Skeletal muscle tissue (tissue), 3 donors: ENCODE measurements at regions not wholly inside any gene's neighbourhood (a gene's known extent, or its start where the extent isn't known, plus 50 kb on each side); places are given as distances from the start of the nearest gene placed in this dataset.

ENCODE experiments used
- H3K27ac ChIP-seq: one replicate; pipeline ENCODE4 v1.7.0; 2013; ENCODE audit warnings: mild to moderate bottlenecking, low read depth, low read length, inconsistent platforms
- H3K27me3 ChIP-seq, 3 donors: one replicate each; pipeline ENCODE4 v1.7.0; 2013; ENCODE audit warnings: low read length in 3 of 3; ENCODE audit not compliant: control insufficient read depth in 3 of 3, insufficient read depth in 3 of 3
- H3K36me3 ChIP-seq, 3 donors: one replicate each; pipeline ENCODE4 v1.7.0; 2013; ENCODE audit warnings: low read length in 3 of 3; ENCODE audit not compliant: control insufficient read depth in 3 of 3, insufficient read depth in 3 of 3
- H3K4me1 ChIP-seq, 3 donors: one replicate each; pipeline ENCODE4 v1.7.0; 2013; ENCODE audit warnings: low read length in 3 of 3, mild to moderate bottlenecking in 3 of 3; ENCODE audit not compliant: control insufficient read depth in 3 of 3, insufficient read depth in 3 of 3
- H3K4me3 ChIP-seq, 3 donors: one replicate each; pipeline ENCODE4 v1.7.0; 2013; ENCODE audit warnings: low read length in 3 of 3
- H3K9ac ChIP-seq, 3 donors: one replicate each; pipeline ENCODE4 v1.7.0; 2013; ENCODE audit warnings: low read length in 3 of 3, mild to moderate bottlenecking in 3 of 3, moderate library complexity in 2 of 3, low read depth in 1 of 3
- H3K9me3 ChIP-seq, 3 donors: one replicate each; pipeline ENCODE4 v1.7.0; 2013; ENCODE audit warnings: low read length in 3 of 3; ENCODE audit not compliant: control insufficient read depth in 3 of 3
- donor health status: Osteomylitis.

- Histone ChIP-seq H3K4me1 (peaks cover 0 to 6% (median 2%) of the 10 kb centered on the region in 3 donors), H3K4me3 (no peak overlapping the region), H3K36me3 (no peaks in the 10 kb centered on the region), H3K27ac (peak overlapping the region; percentile 21), H3K27me3 (no peaks in the 10 kb centered on the region), H3K9ac (no peak overlapping the region), H3K9me3 (no peaks in the 10 kb centered on the region)
Observed at GRCh38 chr16:64417711-64418227, 704.1 kb downstream of the CDH11 start.

- Histone ChIP-seq H3K9ac (no peak overlapping the region), H3K4me1 (peaks cover 0 to 6% (median 2%) of the 10 kb centered on the region in 3 donors), H3K9me3 (no peaks in the 10 kb centered on the region), H3K4me3 (peak overlapping the region; percentile 35 to 63 (median 54)), H3K27ac (peak overlapping the region; percentile 37), H3K36me3 (no peaks in the 10 kb centered on the region), H3K27me3 (no peaks in the 10 kb centered on the region)
Observed at GRCh38 chr16:64416216-64417005, 705.5 kb downstream of the CDH11 start.

DNA sequence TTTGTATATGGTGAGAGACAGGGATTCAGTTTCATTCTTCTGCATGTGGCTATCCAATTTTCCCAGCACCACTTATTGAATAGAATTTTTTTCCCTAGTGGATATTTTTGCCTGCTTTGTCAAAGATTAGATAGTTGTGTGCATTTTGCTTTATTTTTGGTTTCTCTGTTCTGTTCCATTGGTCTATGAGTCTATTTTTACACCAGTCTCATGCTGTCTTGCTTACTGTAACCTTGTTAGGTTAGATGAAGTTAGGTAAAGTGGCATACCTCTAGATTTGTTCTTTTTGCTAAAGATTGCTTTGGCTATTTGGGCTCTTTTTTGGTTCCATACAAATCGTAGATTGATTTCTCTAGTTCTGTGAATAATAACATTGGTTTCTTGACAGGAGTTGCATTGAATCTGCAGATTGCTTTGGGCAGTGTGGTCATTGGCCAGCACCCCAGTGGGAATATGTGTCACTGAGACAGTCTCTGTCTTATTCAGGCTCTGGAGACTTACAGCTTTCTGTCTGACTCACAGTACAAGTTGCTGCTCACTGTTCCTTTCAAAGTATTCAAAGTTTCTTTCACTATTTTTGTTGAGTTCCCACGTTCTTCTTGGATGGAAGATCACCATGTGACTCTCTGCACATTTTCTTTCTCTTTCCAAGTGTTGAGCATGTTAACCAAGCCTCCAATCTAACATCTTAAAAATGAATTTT lies 709.1 kb downstream of the CDH11 start:
- no peak overlapping the region for H3K9ac ChIP-seq
- H3K9me3 ChIP-seq, result no peaks in the 10 kb centered on the region
- no peaks in the 10 kb centered on the region for H3K36me3 ChIP-seq
- H3K27me3 ChIP-seq, result no peaks in the 10 kb centered on the region
- no peak overlapping the region for H3K27ac ChIP-seq
- peaks cover 0 to 6% (median 2%) of the 10 kb centered on the region in 3 donors for H3K4me1 ChIP-seq
- no peak overlapping the region for H3K4me3 ChIP-seq

DNA sequence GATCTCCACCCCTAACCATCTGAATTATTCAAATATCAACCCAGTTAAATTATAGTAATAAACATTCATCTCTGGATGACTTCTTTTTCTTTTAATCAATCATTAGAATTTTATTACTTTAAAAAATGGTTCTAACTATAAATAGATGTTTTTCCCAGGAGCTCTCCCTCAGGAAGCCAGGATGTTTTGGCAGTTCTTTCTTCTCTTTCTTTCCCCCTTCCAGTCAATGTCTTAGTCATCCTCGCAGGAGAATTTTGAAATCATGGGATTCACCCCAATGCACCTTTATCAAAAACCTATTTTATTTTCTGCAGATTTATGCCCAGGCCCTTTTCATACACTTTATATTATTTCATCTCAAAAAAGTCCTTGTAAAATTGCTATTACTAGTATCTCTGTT lies 711.6 kb downstream of the CDH11 start:
- H3K4me1 ChIP-seq, result peaks cover 0 to 2% (median 0%) of the 10 kb centered on the region in 3 donors
- no peaks in the 10 kb centered on the region for H3K36me3 ChIP-seq
- no peaks in the 10 kb centered on the region for H3K9me3 ChIP-seq
- H3K9ac ChIP-seq, result no peak overlapping the region
- H3K27ac ChIP-seq, result peak overlapping the region; percentile 27
- no peaks in the 10 kb centered on the region for H3K27me3 ChIP-seq
- no peak overlapping the region for H3K4me3 ChIP-seq

GRCh38 chr16:64409783-64410210 lies 712.1 kb downstream of the CDH11 start:
- H3K9me3 ChIP-seq, result no peaks in the 10 kb centered on the region
- H3K4me1 ChIP-seq, result peaks cover 0 to 2% (median 0%) of the 10 kb centered on the region in 3 donors
- H3K27ac ChIP-seq, result peak overlapping the region; percentile 27
- no peaks in the 10 kb centered on the region for H3K36me3 ChIP-seq
- H3K9ac ChIP-seq, result no peak overlapping the region
- H3K4me3 ChIP-seq, result no peak overlapping the region
- H3K27me3 ChIP-seq, result no peaks in the 10 kb centered on the region

GRCh38 chr16:64408699-64409098 lies 713.2 kb downstream of the CDH11 start:
- H3K36me3 ChIP-seq, result no peaks in the 10 kb centered on the region
- H3K4me1 ChIP-seq, result peaks cover 0 to 2% (median 0%) of the 10 kb centered on the region in 3 donors
- H3K9ac ChIP-seq, result no peak overlapping the region
- no peaks in the 10 kb centered on the region for H3K27me3 ChIP-seq
- no peak overlapping the region for H3K4me3 ChIP-seq
- H3K9me3 ChIP-seq, result no peaks in the 10 kb centered on the region
- no peak overlapping the region for H3K27ac ChIP-seq

- no peak overlapping the region for H3K4me3 ChIP-seq
- H3K27me3 ChIP-seq, result no peaks in the 10 kb centered on the region
- H3K27ac ChIP-seq, result no peak overlapping the region
- no peaks in the 10 kb centered on the region for H3K36me3 ChIP-seq
- no peaks in the 10 kb centered on the region for H3K9me3 ChIP-seq
- no peaks in the 10 kb centered on the region for H3K4me1 ChIP-seq
- no peak overlapping the region for H3K9ac ChIP-seq
Observed at GRCh38 chr16:64406770-64407181, 715.1 kb downstream of the CDH11 start.

- no peaks in the 10 kb centered on the region for H3K36me3 ChIP-seq
- no peaks in the 10 kb centered on the region for H3K27me3 ChIP-seq
- no peaks in the 10 kb centered on the region for H3K4me1 ChIP-seq
- no peak overlapping the region for H3K27ac ChIP-seq
- H3K9me3 ChIP-seq, result no peaks in the 10 kb centered on the region
- no peak overlapping the region for H3K9ac ChIP-seq
- no peak overlapping the region for H3K4me3 ChIP-seq
Observed at GRCh38 chr16:64403352-64403751, 718.5 kb downstream of the CDH11 start.

GRCh38 chr16:64398793-64399192 lies 723.1 kb downstream of the CDH11 start:
- Histone ChIP-seq H3K9me3 (no peaks in the 10 kb centered on the region), H3K4me3 (no peak overlapping the region), H3K36me3 (no peaks in the 10 kb centered on the region), H3K27me3 (no peaks in the 10 kb centered on the region), H3K4me1 (no peaks in the 10 kb centered on the region), H3K9ac (no peak overlapping the region), H3K27ac (no peak overlapping the region)

DNA sequence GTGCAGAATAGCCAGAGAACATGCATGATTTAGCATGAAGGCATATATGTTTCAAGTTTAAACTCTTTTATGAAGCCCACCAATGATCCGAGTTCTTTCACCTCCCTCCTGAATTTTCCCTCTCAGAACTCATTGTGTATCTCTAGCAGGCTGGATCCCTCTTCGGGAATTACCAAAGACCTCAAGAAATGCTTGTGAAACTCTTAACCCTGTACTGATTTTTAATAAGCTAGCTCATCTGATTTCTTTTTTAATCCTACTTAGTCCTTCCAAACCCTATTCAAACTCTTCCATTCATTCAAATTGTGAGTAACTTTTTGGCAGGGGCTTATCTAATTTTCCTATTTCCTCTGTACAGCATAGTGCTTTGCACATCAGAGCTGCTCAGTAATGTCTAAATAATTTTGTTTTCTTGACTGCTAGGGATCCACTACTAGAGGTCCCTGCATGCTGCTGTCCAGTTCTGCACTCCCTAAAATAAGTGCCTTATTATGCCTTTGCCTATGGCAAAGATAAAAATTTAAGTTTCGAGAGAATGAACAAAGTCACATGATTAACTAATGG lies 723.8 kb downstream of the CDH11 start:
- Histone ChIP-seq H3K27ac (no peak overlapping the region), H3K36me3 (no peaks in the 10 kb centered on the region), H3K9ac (no peak overlapping the region)

More for the DNA sequence above, 723.8 kb downstream of the CDH11 start:
- H3K4me3 ChIP-seq, result no peak overlapping the region
- H3K9me3 ChIP-seq, result no peaks in the 10 kb centered on the region
- no peaks in the 10 kb centered on the region for H3K27me3 ChIP-seq
- H3K4me1 ChIP-seq, result no peaks in the 10 kb centered on the region
